HL-60 (cell line): ENCODE measurements at regions not wholly inside any gene's neighbourhood (a gene's known extent, or its start where the extent isn't known, plus 50 kb on each side); places are given as distances from the start of the nearest gene placed in this dataset.

Experiments used
- DNase-seq, 2 experiments: peaks; one replicate each; pipeline ENCODE4 v3.0.0-alpha.2; 2010 to 2020; ENCODE audit warnings: low read depth in 1 of 2, low spot score in 1 of 2
- H3K27ac ChIP-seq: fragments of 250-450 bp; sonication (Bioruptor Pico); replicated peaks from 2 replicates; pipeline ENCODE4 v1.5.1; 2020; ENCODE audit warnings: mild to moderate bottlenecking, moderate library complexity
- H3K27me3 ChIP-seq: fragments of 250-450 bp; sonication (Bioruptor Pico); 2 replicates; pipeline ENCODE4 v1.5.1; 2021; ENCODE audit warnings: mild to moderate bottlenecking, moderate library complexity; ENCODE audit not compliant: insufficient read depth, poor library complexity, severe bottlenecking
- H3K4me3 ChIP-seq: replicated peaks from 2 replicates; pipeline ENCODE4 v1.5.1; 2011; ENCODE audit warnings: mild to moderate bottlenecking, control low read depth, low read length; ENCODE audit not compliant: insufficient read depth
- GABPA ChIP-seq: IDR thresholded peaks from 2 replicates; pipeline ENCODE4 v1.6.1; 2012; ENCODE audit warnings: low read depth
- POLR2AphosphoS5 ChIP-seq: IDR thresholded peaks from 2 replicates; pipeline ENCODE4 v1.6.1; 2012; ENCODE audit warnings: low read depth
- SPI1 ChIP-seq: IDR thresholded peaks from 2 replicates; pipeline ENCODE4 v1.6.1; 2012; ENCODE audit warnings: low read depth, mild to moderate bottlenecking, borderline replicate concordance
- TF ChIP-seq, protein P1 (sequence below): IDR thresholded peaks from one replicate; pipeline ENCODE4 v1.5.1; 2011; ENCODE audit warnings: low read length, control low read depth, inconsistent platforms; ENCODE audit not compliant: insufficient read depth
- TF ChIP-seq, protein P2 (sequence below): IDR thresholded peaks from 2 replicates; pipeline ENCODE4 v1.6.1; 2012; ENCODE audit warnings: low read depth; ENCODE audit not compliant: insufficient replicate concordance

DNA sequence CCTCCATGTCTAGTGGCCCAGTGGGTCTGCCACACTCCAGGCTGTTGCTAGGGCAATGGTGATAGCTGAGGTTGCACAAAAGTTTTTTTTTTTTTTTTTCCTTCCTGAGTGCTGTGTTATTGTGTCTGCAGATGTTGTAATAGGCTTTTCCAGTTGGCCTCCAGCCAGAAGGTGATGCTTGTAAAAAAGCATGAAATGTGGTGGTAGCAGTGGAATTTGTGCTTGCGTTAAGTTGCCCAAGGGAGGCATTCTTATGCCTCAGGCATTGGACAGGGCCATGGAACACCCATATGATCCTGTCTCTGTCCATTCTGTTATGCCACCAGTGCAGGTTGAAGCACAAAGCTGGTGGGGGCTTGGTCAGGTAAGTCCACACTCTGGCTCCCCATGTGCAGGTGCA lies 660.5 kb upstream of the SPANXN1 start:
- Histone ChIP-seq H3K27me3 (no peaks in the 10 kb centered on the region), H3K4me3 (no peak overlapping the region), H3K27ac (no peak overlapping the region)
- DNase-seq = no peak
- TF ChIP-seq GABPA = no peak
- TF ChIP-seq, protein P1, sequence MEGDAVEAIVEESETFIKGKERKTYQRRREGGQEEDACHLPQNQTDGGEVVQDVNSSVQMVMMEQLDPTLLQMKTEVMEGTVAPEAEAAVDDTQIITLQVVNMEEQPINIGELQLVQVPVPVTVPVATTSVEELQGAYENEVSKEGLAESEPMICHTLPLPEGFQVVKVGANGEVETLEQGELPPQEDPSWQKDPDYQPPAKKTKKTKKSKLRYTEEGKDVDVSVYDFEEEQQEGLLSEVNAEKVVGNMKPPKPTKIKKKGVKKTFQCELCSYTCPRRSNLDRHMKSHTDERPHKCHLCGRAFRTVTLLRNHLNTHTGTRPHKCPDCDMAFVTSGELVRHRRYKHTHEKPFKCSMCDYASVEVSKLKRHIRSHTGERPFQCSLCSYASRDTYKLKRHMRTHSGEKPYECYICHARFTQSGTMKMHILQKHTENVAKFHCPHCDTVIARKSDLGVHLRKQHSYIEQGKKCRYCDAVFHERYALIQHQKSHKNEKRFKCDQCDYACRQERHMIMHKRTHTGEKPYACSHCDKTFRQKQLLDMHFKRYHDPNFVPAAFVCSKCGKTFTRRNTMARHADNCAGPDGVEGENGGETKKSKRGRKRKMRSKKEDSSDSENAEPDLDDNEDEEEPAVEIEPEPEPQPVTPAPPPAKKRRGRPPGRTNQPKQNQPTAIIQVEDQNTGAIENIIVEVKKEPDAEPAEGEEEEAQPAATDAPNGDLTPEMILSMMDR = no peak
- TF ChIP-seq POLR2AphosphoS5 = no peak

DNA sequence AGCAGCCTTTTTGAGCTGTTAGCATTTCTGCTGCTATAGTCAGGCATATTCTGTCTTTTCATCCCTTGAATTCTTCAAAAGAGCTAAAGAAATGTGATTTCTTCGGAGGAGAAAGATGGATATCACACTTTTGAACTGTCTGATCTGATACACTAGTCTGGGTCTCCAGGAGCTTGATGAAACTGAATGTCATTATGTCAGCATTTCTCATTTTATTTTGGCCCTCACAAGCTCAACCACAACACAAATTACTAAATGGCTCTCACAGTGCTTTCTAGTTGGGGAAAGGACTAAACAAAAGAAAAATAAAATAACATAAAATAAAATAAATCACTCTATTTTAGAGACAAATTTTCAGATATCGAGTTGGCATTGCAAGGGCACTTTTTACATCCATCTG lies 655.3 kb upstream of the SPANXN1 start:
- Histone ChIP-seq H3K4me3 (no peak overlapping the region), H3K27me3 (no peaks in the 10 kb centered on the region), H3K27ac (no peak overlapping the region)
- DNase-seq = no peak
- TF ChIP-seq SPI1 (no peak), GABPA (no peak), POLR2AphosphoS5 (no peak)
- TF ChIP-seq, protein P2, sequence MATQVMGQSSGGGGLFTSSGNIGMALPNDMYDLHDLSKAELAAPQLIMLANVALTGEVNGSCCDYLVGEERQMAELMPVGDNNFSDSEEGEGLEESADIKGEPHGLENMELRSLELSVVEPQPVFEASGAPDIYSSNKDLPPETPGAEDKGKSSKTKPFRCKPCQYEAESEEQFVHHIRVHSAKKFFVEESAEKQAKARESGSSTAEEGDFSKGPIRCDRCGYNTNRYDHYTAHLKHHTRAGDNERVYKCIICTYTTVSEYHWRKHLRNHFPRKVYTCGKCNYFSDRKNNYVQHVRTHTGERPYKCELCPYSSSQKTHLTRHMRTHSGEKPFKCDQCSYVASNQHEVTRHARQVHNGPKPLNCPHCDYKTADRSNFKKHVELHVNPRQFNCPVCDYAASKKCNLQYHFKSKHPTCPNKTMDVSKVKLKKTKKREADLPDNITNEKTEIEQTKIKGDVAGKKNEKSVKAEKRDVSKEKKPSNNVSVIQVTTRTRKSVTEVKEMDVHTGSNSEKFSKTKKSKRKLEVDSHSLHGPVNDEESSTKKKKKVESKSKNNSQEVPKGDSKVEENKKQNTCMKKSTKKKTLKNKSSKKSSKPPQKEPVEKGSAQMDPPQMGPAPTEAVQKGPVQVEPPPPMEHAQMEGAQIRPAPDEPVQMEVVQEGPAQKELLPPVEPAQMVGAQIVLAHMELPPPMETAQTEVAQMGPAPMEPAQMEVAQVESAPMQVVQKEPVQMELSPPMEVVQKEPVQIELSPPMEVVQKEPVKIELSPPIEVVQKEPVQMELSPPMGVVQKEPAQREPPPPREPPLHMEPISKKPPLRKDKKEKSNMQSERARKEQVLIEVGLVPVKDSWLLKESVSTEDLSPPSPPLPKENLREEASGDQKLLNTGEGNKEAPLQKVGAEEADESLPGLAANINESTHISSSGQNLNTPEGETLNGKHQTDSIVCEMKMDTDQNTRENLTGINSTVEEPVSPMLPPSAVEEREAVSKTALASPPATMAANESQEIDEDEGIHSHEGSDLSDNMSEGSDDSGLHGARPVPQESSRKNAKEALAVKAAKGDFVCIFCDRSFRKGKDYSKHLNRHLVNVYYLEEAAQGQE = no peak
- TF ChIP-seq, protein P1 = no peak

DNA sequence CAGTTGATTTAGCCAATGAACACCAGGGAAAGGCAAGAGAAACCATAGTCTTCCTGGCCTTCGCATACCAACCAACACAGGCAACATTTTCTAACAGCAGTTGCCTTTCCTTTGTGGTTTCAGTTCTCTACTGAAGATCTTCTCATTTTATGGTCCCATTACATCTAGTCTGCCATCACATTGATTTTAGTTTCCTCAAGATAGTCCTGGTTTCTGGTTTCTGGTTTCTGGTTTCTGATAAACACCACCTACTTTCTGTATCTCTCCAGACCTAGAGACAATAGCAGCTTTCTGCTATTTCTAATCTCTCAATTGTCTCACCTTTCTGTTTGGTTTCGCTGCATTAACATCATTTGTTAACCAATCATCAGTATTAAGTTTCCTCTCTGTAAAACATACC lies 646.3 kb upstream of the SPANXN1 start:
- no peak overlapping the region for H3K27ac ChIP-seq

DNA sequence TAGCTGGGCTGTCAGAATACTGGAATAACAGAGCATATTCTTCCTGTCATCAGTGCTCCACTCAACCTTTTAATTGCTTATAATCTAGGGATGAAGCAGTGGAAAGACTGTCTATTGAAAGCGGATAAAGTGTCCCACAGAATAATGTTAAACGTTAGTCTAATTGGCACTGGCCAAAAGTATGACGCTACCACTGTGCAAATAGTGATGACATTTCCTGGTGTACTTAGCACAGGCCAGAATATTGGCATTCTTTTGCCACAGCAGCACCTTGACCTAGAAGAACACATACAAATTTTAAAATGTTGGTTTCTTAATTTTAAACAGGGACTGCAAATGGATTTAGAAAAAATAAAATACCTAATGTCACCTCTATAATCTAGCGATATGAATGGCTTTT lies 635.2 kb upstream of the SPANXN1 start:
- no peaks in the 10 kb centered on the region for H3K27me3 ChIP-seq
- no peak for DNase-seq
- H3K27ac ChIP-seq = no peak overlapping the region
- no peak overlapping the region for H3K4me3 ChIP-seq
- TF ChIP-seq, protein P2 = no peak
- TF ChIP-seq, protein P1 = no peak
- no peak for TF ChIP-seq SPI1
- TF ChIP-seq GABPA = no peak
- TF ChIP-seq POLR2AphosphoS5 = no peak

More for the DNA sequence above, 646.3 kb upstream of the SPANXN1 start:
- Histone ChIP-seq H3K4me3 (no peak overlapping the region), H3K27me3 (no peaks in the 10 kb centered on the region)
- TF ChIP-seq SPI1 = no peak
- TF ChIP-seq, protein P1 = no peak
- no peak for DNase-seq
